ENCODE measurements at regions not wholly inside any gene's neighbourhood (a gene's known extent, or its start where the extent isn't known, plus 50 kb on each side); places are given as distances from the start of the nearest gene placed in this dataset.
A peak's percentile ranks its signal among the peaks of the same experiment; 100 is the strongest.

DNA sequence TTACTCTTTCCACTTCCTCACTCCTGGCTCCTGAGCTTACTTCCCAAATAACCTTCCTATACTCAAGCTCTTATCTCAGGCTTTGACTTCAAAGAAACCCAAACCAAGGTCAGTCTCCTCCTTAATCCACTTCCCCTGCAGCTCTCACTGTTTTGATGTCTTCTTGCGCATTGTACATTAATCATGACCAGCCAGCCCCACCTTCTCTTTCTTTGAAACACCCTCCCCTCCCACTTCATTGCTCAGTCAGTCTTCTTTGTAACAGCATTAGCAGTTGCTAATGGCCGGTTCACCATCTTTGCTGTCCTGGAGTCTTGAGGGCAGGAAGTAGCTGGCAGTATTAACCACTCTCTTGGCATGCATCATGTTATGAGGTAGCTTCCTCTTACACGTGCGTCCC is 57.9 kb upstream of the CHCHD3 start:
- 15% methylated on average over 4 of the region's 4 CpGs for WGBS (ENCODE audit: insufficient coverage)
- DNase-seq = no peak
- no peak overlapping the region for H3K27ac ChIP-seq (ENCODE audit: low read length)
- no peaks in the 10 kb centered on the region for H3K27me3 ChIP-seq (ENCODE audit: control insufficient read depth, insufficient read depth, low read length)
- H3K4me1 ChIP-seq (ENCODE audit: control insufficient read depth, insufficient read depth, low read length) = no peaks in the 10 kb centered on the region
- Mint-ChIP-seq H3K27ac (no peak overlapping the region), H3K27me3 (ENCODE audit: low read depth in 2 of 2) (peaks cover 16 to 33% of the 10 kb centered on the region in 2 donors), H3K36me3 (no peaks in the 10 kb centered on the region), H3K9me3 (no peaks in the 10 kb centered on the region), H3K4me1 (peaks cover 5 to 9% of the 10 kb centered on the region in 2 donors), H3K4me3 (no peak overlapping the region)
- intact Hi-C loops (cut with micrococcal nuclease) = no loop called here
- no peaks in the 10 kb centered on the region for H3K9me3 ChIP-seq (ENCODE audit: control insufficient read depth, insufficient read depth, low read length)
- TF ChIP-seq, protein P1, sequence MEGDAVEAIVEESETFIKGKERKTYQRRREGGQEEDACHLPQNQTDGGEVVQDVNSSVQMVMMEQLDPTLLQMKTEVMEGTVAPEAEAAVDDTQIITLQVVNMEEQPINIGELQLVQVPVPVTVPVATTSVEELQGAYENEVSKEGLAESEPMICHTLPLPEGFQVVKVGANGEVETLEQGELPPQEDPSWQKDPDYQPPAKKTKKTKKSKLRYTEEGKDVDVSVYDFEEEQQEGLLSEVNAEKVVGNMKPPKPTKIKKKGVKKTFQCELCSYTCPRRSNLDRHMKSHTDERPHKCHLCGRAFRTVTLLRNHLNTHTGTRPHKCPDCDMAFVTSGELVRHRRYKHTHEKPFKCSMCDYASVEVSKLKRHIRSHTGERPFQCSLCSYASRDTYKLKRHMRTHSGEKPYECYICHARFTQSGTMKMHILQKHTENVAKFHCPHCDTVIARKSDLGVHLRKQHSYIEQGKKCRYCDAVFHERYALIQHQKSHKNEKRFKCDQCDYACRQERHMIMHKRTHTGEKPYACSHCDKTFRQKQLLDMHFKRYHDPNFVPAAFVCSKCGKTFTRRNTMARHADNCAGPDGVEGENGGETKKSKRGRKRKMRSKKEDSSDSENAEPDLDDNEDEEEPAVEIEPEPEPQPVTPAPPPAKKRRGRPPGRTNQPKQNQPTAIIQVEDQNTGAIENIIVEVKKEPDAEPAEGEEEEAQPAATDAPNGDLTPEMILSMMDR (IDR thresholded peaks at IDR 0.05) = no peak
- ATAC-seq = peak in 1 of 3 donors; percentile 40
- no peaks in the 10 kb centered on the region for H3K36me3 ChIP-seq (ENCODE audit: control insufficient read depth, insufficient read depth, low read length)
- no peak overlapping the region for H3K4me3 ChIP-seq (ENCODE audit: low read length)

DNA sequence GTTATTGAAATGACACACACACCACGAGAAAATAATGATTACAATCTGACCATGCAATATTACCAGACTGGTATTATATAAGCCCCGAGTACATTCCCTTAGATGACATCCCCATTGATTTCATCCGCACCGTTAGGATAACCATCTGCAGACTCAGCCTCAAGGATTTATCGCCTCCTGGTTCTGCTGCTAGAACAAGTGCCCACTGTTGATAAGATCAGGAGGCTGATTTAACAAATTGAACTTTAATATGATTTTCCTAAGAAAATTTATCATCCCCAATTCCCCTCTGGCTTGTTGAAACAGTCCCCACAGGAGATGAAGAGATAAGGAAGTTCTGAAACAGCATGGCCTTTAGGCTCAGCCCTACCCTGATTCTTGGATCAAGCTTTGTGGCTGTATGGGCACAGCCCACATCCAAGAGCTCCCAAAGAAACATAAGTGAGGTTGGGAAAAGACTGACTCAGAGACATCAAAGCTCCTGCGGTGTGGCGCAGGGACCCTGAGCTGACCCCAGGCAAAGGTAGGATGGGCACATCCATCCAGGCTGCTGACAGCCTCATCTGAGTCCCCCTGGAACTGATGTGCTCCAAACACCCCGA is 59.2 kb upstream of the CHCHD3 start:
- intact Hi-C loops (cut with micrococcal nuclease) = no loop called here
- H3K27ac ChIP-seq (ENCODE audit: low read length) = no peak overlapping the region
- H3K4me1 ChIP-seq (ENCODE audit: control insufficient read depth, insufficient read depth, low read length) = no peaks in the 10 kb centered on the region
- DNase-seq = no peak
- no peaks in the 10 kb centered on the region for H3K36me3 Mint-ChIP-seq
- ATAC-seq = no peak
- peaks cover 16 to 30% of the 10 kb centered on the region in 2 donors for H3K27me3 Mint-ChIP-seq (ENCODE audit: low read depth in 2 of 2)
- H3K4me3 Mint-ChIP-seq = no peak overlapping the region
- H3K4me3 ChIP-seq (ENCODE audit: low read length) = no peak overlapping the region
- no peaks in the 10 kb centered on the region for H3K27me3 ChIP-seq (ENCODE audit: control insufficient read depth, insufficient read depth, low read length)
- TF ChIP-seq, protein P1 (IDR thresholded peaks at IDR 0.05) = no peak
- H3K36me3 ChIP-seq (ENCODE audit: control insufficient read depth, insufficient read depth, low read length) = no peaks in the 10 kb centered on the region
- WGBS (ENCODE audit: insufficient coverage) = 84% methylated on average over 8 of the region's 8 CpGs
- H3K27ac Mint-ChIP-seq = no peak overlapping the region
- H3K4me1 Mint-ChIP-seq = peaks cover 5 to 7% of the 10 kb centered on the region in 2 donors
- no peaks in the 10 kb centered on the region for H3K9me3 Mint-ChIP-seq
- no peaks in the 10 kb centered on the region for H3K9me3 ChIP-seq (ENCODE audit: control insufficient read depth, insufficient read depth, low read length)

DNA sequence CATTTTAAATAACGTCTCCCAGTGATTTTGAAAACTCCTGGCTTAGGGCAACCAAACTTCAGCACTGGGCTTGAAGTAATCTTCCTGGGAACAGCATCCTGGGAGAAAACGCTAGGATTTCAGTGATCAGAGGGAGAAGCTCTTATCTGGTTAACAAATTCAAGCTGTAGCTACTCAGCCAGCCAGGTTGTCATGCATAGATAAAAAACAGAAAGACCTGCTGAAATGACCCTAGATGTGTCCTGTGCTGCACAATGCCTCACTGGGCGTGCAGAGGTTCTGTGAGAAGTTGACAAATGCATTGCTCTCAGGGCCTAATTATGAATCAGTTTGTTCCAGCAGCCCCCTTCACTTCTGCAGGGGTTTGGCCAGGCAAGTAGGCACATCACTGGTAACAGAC is 68.9 kb upstream of the CHCHD3 start:
- WGBS (ENCODE audit: insufficient coverage) = 54% methylated on average over 3 of the region's 3 CpGs
- TF ChIP-seq, protein P1 (IDR thresholded peaks at IDR 0.05) = no peak

GRCh38 chr7:133152875-133153274 is 71.0 kb upstream of the CHCHD3 start:
- H3K27me3 Mint-ChIP-seq (ENCODE audit: low read depth in 2 of 2) = peaks cover 13 to 34% of the 10 kb centered on the region in 2 donors

More for the DNA sequence above, 68.9 kb upstream of the CHCHD3 start:
- Mint-ChIP-seq H3K4me1 (no peaks in the 10 kb centered on the region), H3K27me3 (ENCODE audit: low read depth in 2 of 2) (peaks cover 16 to 40% of the 10 kb centered on the region in 2 donors), H3K9me3 (no peaks in the 10 kb centered on the region), H3K27ac (no peak overlapping the region), H3K4me3 (no peak overlapping the region), H3K36me3 (no peaks in the 10 kb centered on the region)
- no peak for DNase-seq
- no peak overlapping the region for H3K4me3 ChIP-seq (ENCODE audit: low read length)
- H3K9me3 ChIP-seq (ENCODE audit: control insufficient read depth, insufficient read depth, low read length) = no peaks in the 10 kb centered on the region
- no peaks in the 10 kb centered on the region for H3K36me3 ChIP-seq (ENCODE audit: control insufficient read depth, insufficient read depth, low read length)
- no peak for ATAC-seq
- H3K4me1 ChIP-seq (ENCODE audit: control insufficient read depth, insufficient read depth, low read length) = no peaks in the 10 kb centered on the region
- H3K27me3 ChIP-seq (ENCODE audit: control insufficient read depth, insufficient read depth, low read length) = peaks cover 2% of the 10 kb centered on the region
- no peak overlapping the region for H3K27ac ChIP-seq (ENCODE audit: low read length)
- intact Hi-C loops (cut with micrococcal nuclease) = no loop called here

More at GRCh38 chr7:133152875-133153274, 71.0 kb upstream of the CHCHD3 start:
- H3K27ac Mint-ChIP-seq = no peak overlapping the region
- H3K4me3 Mint-ChIP-seq = no peak overlapping the region
- H3K27ac ChIP-seq (ENCODE audit: low read length) = no peak overlapping the region
- TF ChIP-seq, protein P1 (IDR thresholded peaks at IDR 0.05) = no peak
- H3K9me3 ChIP-seq (ENCODE audit: control insufficient read depth, insufficient read depth, low read length) = no peaks in the 10 kb centered on the region
- no peaks in the 10 kb centered on the region for H3K36me3 ChIP-seq (ENCODE audit: control insufficient read depth, insufficient read depth, low read length)
- H3K9me3 Mint-ChIP-seq = no peaks in the 10 kb centered on the region
- H3K4me1 ChIP-seq (ENCODE audit: control insufficient read depth, insufficient read depth, low read length) = no peaks in the 10 kb centered on the region
- no peak for DNase-seq
- WGBS (ENCODE audit: insufficient coverage) = 54% methylated on average over 1 of the region's 1 CpG
- no peaks in the 10 kb centered on the region for H3K4me1 Mint-ChIP-seq
- no peak for ATAC-seq
- H3K4me3 ChIP-seq (ENCODE audit: low read length) = no peak overlapping the region
- no peaks in the 10 kb centered on the region for H3K36me3 Mint-ChIP-seq
- peaks cover 2% of the 10 kb centered on the region for H3K27me3 ChIP-seq (ENCODE audit: control insufficient read depth, insufficient read depth, low read length)
- intact Hi-C loops (cut with micrococcal nuclease) = no loop called here

Measured in natural killer cell (primary cell).